SJCRH30 (cell line): ENCODE measurements at regions not wholly inside any gene's neighbourhood (a gene's known extent, or its start where the extent isn't known, plus 50 kb on each side); places are given as distances from the start of the nearest gene placed in this dataset.

ENCODE experiments used
- DNase-seq, 2 experiments: peaks; one replicate each; pipeline ENCODE4 v3.0.0-alpha.2; 2015 to 2020
- H3K27ac ChIP-seq: fragments of 250-450 bp; sonication (Bioruptor Pico); 2 replicates; pipeline ENCODE4 v1.5.1; 2020; ENCODE audit warnings: mild to moderate bottlenecking, moderate library complexity
- H3K27me3 ChIP-seq: fragments of 250-450 bp; sonication (Bioruptor Pico); 2 replicates; pipeline ENCODE4 v1.5.1; 2020; ENCODE audit warnings: mild to moderate bottlenecking, moderate library complexity
- H3K36me3 ChIP-seq: fragments of 250-450 bp; sonication (Bioruptor Pico); 2 replicates; pipeline ENCODE4 v1.5.1; 2020; ENCODE audit warnings: mild to moderate bottlenecking, moderate library complexity
- H3K4me1 ChIP-seq: fragments of 250-450 bp; sonication (Bioruptor Pico); 2 replicates; pipeline ENCODE4 v1.5.1; 2020; ENCODE audit warnings: mild to moderate bottlenecking, moderate library complexity
- H3K4me3 ChIP-seq: fragments of 250-450 bp; sonication (Bioruptor Pico); 2 replicates; pipeline ENCODE4 v1.5.1; 2020; ENCODE audit warnings: mild to moderate bottlenecking, moderate library complexity
- H3K9me3 ChIP-seq: fragments of 250-450 bp; sonication (Bioruptor Pico); replicated peaks from 2 replicates; pipeline ENCODE4 v1.5.1; 2020; ENCODE audit warnings: mild to moderate bottlenecking, moderate library complexity

GRCh38 chr11:25159341-25159740, 662.5 kb downstream of the LUZP2 start:
- DNase-seq, result no peak
- Histone ChIP-seq H3K9me3 (no peaks in the 10 kb centered on the region), H3K27ac (no peak overlapping the region), H3K36me3 (no peaks in the 10 kb centered on the region), H3K27me3 (no peaks in the 10 kb centered on the region), H3K4me1 (no peaks in the 10 kb centered on the region), H3K4me3 (no peak overlapping the region)

- H3K27me3 ChIP-seq, result no peaks in the 10 kb centered on the region
- no peak for DNase-seq
- H3K4me3 ChIP-seq, result no peak overlapping the region
- no peaks in the 10 kb centered on the region for H3K36me3 ChIP-seq
- no peak overlapping the region for H3K27ac ChIP-seq
- H3K4me1 ChIP-seq, result no peaks in the 10 kb centered on the region
- H3K9me3 ChIP-seq, result no peaks in the 10 kb centered on the region
Observed at GRCh38 chr11:25163421-25163820, 666.6 kb downstream of the LUZP2 start.

GRCh38 chr11:25180187-25180586, 683.3 kb downstream of the LUZP2 start:
- DNase-seq, result no peak
- H3K27me3 ChIP-seq, result no peaks in the 10 kb centered on the region
- no peak overlapping the region for H3K27ac ChIP-seq
- H3K4me1 ChIP-seq, result no peaks in the 10 kb centered on the region
- H3K4me3 ChIP-seq, result no peak overlapping the region
- H3K36me3 ChIP-seq, result no peaks in the 10 kb centered on the region
- H3K9me3 ChIP-seq, result no peaks in the 10 kb centered on the region

- DNase-seq, result no peak
- Histone ChIP-seq H3K27me3 (no peaks in the 10 kb centered on the region), H3K4me3 (no peak overlapping the region), H3K36me3 (no peaks in the 10 kb centered on the region), H3K9me3 (no peaks in the 10 kb centered on the region), H3K4me1 (no peaks in the 10 kb centered on the region), H3K27ac (no peak overlapping the region)
Observed at GRCh38 chr11:25183411-25183810, 686.6 kb downstream of the LUZP2 start.

GRCh38 chr11:25197515-25197914, 700.7 kb downstream of the LUZP2 start:
- H3K4me3 ChIP-seq, result no peak overlapping the region
- H3K27ac ChIP-seq, result no peak overlapping the region
- DNase-seq, result no peak
- no peaks in the 10 kb centered on the region for H3K4me1 ChIP-seq
- no peaks in the 10 kb centered on the region for H3K36me3 ChIP-seq
- no peaks in the 10 kb centered on the region for H3K9me3 ChIP-seq
- H3K27me3 ChIP-seq, result no peaks in the 10 kb centered on the region

GRCh38 chr11:25198704-25199103, 701.9 kb downstream of the LUZP2 start:
- Histone ChIP-seq H3K4me3 (no peak overlapping the region), H3K27ac (no peak overlapping the region), H3K36me3 (no peaks in the 10 kb centered on the region), H3K27me3 (no peaks in the 10 kb centered on the region), H3K9me3 (no peaks in the 10 kb centered on the region), H3K4me1 (no peaks in the 10 kb centered on the region)
- no peak for DNase-seq

- Histone ChIP-seq H3K4me1 (no peaks in the 10 kb centered on the region), H3K9me3 (no peaks in the 10 kb centered on the region), H3K4me3 (no peak overlapping the region), H3K27ac (no peak overlapping the region), H3K27me3 (no peaks in the 10 kb centered on the region), H3K36me3 (no peaks in the 10 kb centered on the region)
- DNase-seq, result no peak
Observed at GRCh38 chr11:25200925-25201324, 704.1 kb downstream of the LUZP2 start.

GRCh38 chr11:25206762-25207161, 709.9 kb downstream of the LUZP2 start:
- H3K36me3 ChIP-seq, result no peaks in the 10 kb centered on the region
- H3K4me1 ChIP-seq, result 0 out of 2 replicates have a peak, but pooled peaks cover under 1% of the 10 kb centered on the region
- H3K27ac ChIP-seq, result no peak overlapping the region
- H3K27me3 ChIP-seq, result no peaks in the 10 kb centered on the region
- H3K9me3 ChIP-seq, result no peaks in the 10 kb centered on the region
- H3K4me3 ChIP-seq, result no peak overlapping the region
- no peak for DNase-seq

- H3K36me3 ChIP-seq, result no peaks in the 10 kb centered on the region
- H3K4me1 ChIP-seq, result 0 out of 2 replicates have a peak, but pooled peaks cover 2% of the 10 kb centered on the region
- no peak overlapping the region for H3K27ac ChIP-seq
- DNase-seq, result peak; percentile 27 to 43
- H3K9me3 ChIP-seq, result no peaks in the 10 kb centered on the region
- H3K27me3 ChIP-seq, result no peaks in the 10 kb centered on the region
- H3K4me3 ChIP-seq, result no peak overlapping the region
Observed at GRCh38 chr11:25211635-25212254, 714.9 kb downstream of the LUZP2 start.

- no peaks in the 10 kb centered on the region for H3K9me3 ChIP-seq
- H3K4me1 ChIP-seq, result 0 out of 2 replicates have a peak, but pooled peaks cover 2% of the 10 kb centered on the region
- no peak overlapping the region for H3K27ac ChIP-seq
- H3K4me3 ChIP-seq, result no peak overlapping the region
- H3K36me3 ChIP-seq, result no peaks in the 10 kb centered on the region
- DNase-seq, result no peak
- no peaks in the 10 kb centered on the region for H3K27me3 ChIP-seq
Observed at GRCh38 chr11:25214535-25215176, 717.8 kb downstream of the LUZP2 start.

- H3K36me3 ChIP-seq, result no peaks in the 10 kb centered on the region
- H3K27ac ChIP-seq, result no peak overlapping the region
- no peak for DNase-seq
- no peaks in the 10 kb centered on the region for H3K27me3 ChIP-seq
- H3K4me1 ChIP-seq, result no peaks in the 10 kb centered on the region
- no peak overlapping the region for H3K4me3 ChIP-seq
- H3K9me3 ChIP-seq, result no peaks in the 10 kb centered on the region
Observed at GRCh38 chr11:25218036-25218435, 721.2 kb downstream of the LUZP2 start.

GRCh38 chr11:25225078-25225477, 728.2 kb downstream of the LUZP2 start:
- H3K4me3 ChIP-seq, result no peak overlapping the region
- H3K9me3 ChIP-seq, result no peaks in the 10 kb centered on the region
- no peaks in the 10 kb centered on the region for H3K27me3 ChIP-seq
- no peak for DNase-seq
- no peaks in the 10 kb centered on the region for H3K4me1 ChIP-seq
- no peak overlapping the region for H3K27ac ChIP-seq
- no peaks in the 10 kb centered on the region for H3K36me3 ChIP-seq

- no peak overlapping the region for H3K4me3 ChIP-seq
- no peak for DNase-seq
- H3K9me3 ChIP-seq, result 0 out of 2 replicates have a peak, but pooled peaks cover 4% of the 10 kb centered on the region
- H3K27ac ChIP-seq, result no peak overlapping the region
- no peaks in the 10 kb centered on the region for H3K4me1 ChIP-seq
- H3K36me3 ChIP-seq, result no peaks in the 10 kb centered on the region
- no peaks in the 10 kb centered on the region for H3K27me3 ChIP-seq
Observed at GRCh38 chr11:25242928-25243327, 746.1 kb downstream of the LUZP2 start.

- Histone ChIP-seq H3K4me1 (no peaks in the 10 kb centered on the region), H3K27ac (no peak overlapping the region), H3K36me3 (no peaks in the 10 kb centered on the region), H3K27me3 (no peaks in the 10 kb centered on the region), H3K9me3 (0 out of 2 replicates have a peak, but pooled peaks cover 4% of the 10 kb centered on the region), H3K4me3 (no peak overlapping the region)
- no peak for DNase-seq
Observed at GRCh38 chr11:25244126-25244525, 747.3 kb downstream of the LUZP2 start.

- Histone ChIP-seq H3K27me3 (no peaks in the 10 kb centered on the region), H3K4me1 (no peaks in the 10 kb centered on the region), H3K4me3 (no peak overlapping the region), H3K36me3 (no peaks in the 10 kb centered on the region), H3K27ac (no peak overlapping the region), H3K9me3 (0 out of 2 replicates have a peak, but pooled peaks cover 4% of the 10 kb centered on the region)
- DNase-seq, result no peak
Observed at GRCh38 chr11:25247336-25247735, 750.5 kb downstream of the LUZP2 start.

GRCh38 chr11:25252854-25253253, 756.0 kb downstream of the LUZP2 start:
- Histone ChIP-seq H3K4me1 (no peaks in the 10 kb centered on the region), H3K4me3 (no peak overlapping the region), H3K27me3 (no peaks in the 10 kb centered on the region), H3K9me3 (no peaks in the 10 kb centered on the region), H3K27ac (no peak overlapping the region), H3K36me3 (no peaks in the 10 kb centered on the region)
- no peak for DNase-seq
